Endothelial cell of umbilical vein (primary cell): ENCODE measurements at regions not wholly inside any gene's neighbourhood (a gene's known extent, or its start where the extent isn't known, plus 50 kb on each side); places are given as distances from the start of the nearest gene placed in this dataset.

Experiments
- BruUV-seq: library from RNA; stranded (reverse); fragments of 400-500 nt; replicated peaks from 2 replicates; lab custom pipeline; 2021; lab: Mats Ljungman, UMichigan
- CTCF ChIA-PET: fragments of 300-600, 350-600 bp; sonication (Branson Sonifier 250); formaldehyde crosslinking; loops from one replicate; lab custom pipeline; 2021; ENCODE audit warnings: antibody characterized with exemption, inconsistent platforms; lab: Charles Lee
- POLR2A ChIA-PET: fragments of 300-600, 350-600 bp; sonication (Branson Sonifier 250); formaldehyde crosslinking; loops from one replicate; lab custom pipeline; 2021; ENCODE audit warnings: antibody characterized with exemption, inconsistent platforms; lab: Charles Lee
- DNase-seq: peaks from one replicate; pipeline ENCODE4 v3.0.0-alpha.2; 2011; ENCODE audit warnings: low read depth, low spot score
- FAIRE-seq: peaks from 2 replicates; lab custom pipeline; 2011; peaks lifted over from hg19 to GRCh38; lab: Jason Lieb, UNC
- H2AFZ ChIP-seq: 2 replicates; pipeline ENCODE4 v1.6.0; 2012; ENCODE audit warnings: low read depth, low read length, control low read depth, inconsistent platforms
- H3K27ac ChIP-seq: 2 replicates; pipeline ENCODE4 v1.5.1; 2011; ENCODE audit warnings: low read depth, mild to moderate bottlenecking, control low read depth, low read length, moderate library complexity; ENCODE audit not compliant: insufficient read depth
- H3K27me3 ChIP-seq, 2 experiments: 2 replicates each; pipeline versions ENCODE4 v1.6.0 to v1.6.1; 2011; ENCODE audit warnings: low read length in 2 of 2, mixed read lengths in 1 of 2; ENCODE audit not compliant: control insufficient read depth in 2 of 2, insufficient read depth in 2 of 2
- H3K36me3 ChIP-seq, 2 experiments: 2 replicates in 1 of 2; 3 replicates in 1 of 2; pipeline ENCODE4 v1.5.1; 2011; ENCODE audit warnings: low read length in 2 of 2, mild to moderate bottlenecking in 1 of 2, moderate library complexity in 1 of 2; ENCODE audit not compliant: control insufficient read depth in 2 of 2, insufficient read depth in 2 of 2; ENCODE audit errors: extremely low read depth in 1 of 2
- H3K4me1 ChIP-seq: 3 replicates; pipeline ENCODE4 v1.5.1; 2011; ENCODE audit warnings: mild to moderate bottlenecking, low read length; ENCODE audit not compliant: control insufficient read depth, insufficient read depth; ENCODE audit errors: extremely low read depth
- H3K4me2 ChIP-seq: 2 replicates; pipeline ENCODE4 v1.6.1; 2011; ENCODE audit warnings: low read length, control low read depth, mixed read lengths; ENCODE audit not compliant: insufficient read depth
- H3K4me3 ChIP-seq, 3 experiments: fragments of 200-600 bp in 1 of 3; sonication (generic), shearing (Covaris generic) in 1 of 3; replicated peaks in 1 of 3; 2 replicates each; pipeline ENCODE4 v1.5.1; 2011 to 2016; ENCODE audit warnings: control low read depth in 3 of 3, low read length in 3 of 3, mild to moderate bottlenecking in 2 of 3, inconsistent platforms in 1 of 3, low read depth in 1 of 3, moderate library complexity in 1 of 3; ENCODE audit not compliant: insufficient read depth in 1 of 3
- H3K79me2 ChIP-seq: 2 replicates; pipeline ENCODE4 v1.6.0; 2012; ENCODE audit warnings: low read length, inconsistent platforms; ENCODE audit not compliant: control insufficient read depth, insufficient read depth
- H3K9ac ChIP-seq: replicated peaks from 2 replicates; pipeline ENCODE3; 2011; ENCODE audit warnings: low read length, control low read depth; ENCODE audit not compliant: insufficient read depth; ENCODE audit errors: extremely low read depth
- H3K9me1 ChIP-seq: replicated peaks from 3 replicates; pipeline ENCODE4 v1.6.0; 2011; ENCODE audit warnings: mild to moderate bottlenecking, low read length; ENCODE audit not compliant: control insufficient read depth, insufficient read depth; ENCODE audit errors: extremely low read depth
- H3K9me3 ChIP-seq: replicated peaks from 2 replicates; pipeline ENCODE4 v1.5.1; 2012; ENCODE audit warnings: low read length, inconsistent platforms; ENCODE audit not compliant: control insufficient read depth, insufficient read depth
- H4K20me1 ChIP-seq: replicated peaks from 2 replicates; pipeline ENCODE3; 2011; ENCODE audit warnings: mild to moderate bottlenecking, low read length; ENCODE audit not compliant: control insufficient read depth, insufficient read depth; ENCODE audit errors: extremely low read depth
- EZH2 ChIP-seq: IDR thresholded peaks from 2 replicates; pipeline ENCODE4 v1.6.1; 2012; ENCODE audit warnings: borderline replicate concordance, low read depth, mild to moderate bottlenecking, moderate library complexity, low read length, inconsistent platforms; ENCODE audit not compliant: severe bottlenecking
- FOS ChIP-seq: IDR thresholded peaks from 2 replicates; pipeline ENCODE4 v1.6.1; 2011; ENCODE audit warnings: mild to moderate bottlenecking, low read length, moderate library complexity, borderline replicate concordance; ENCODE audit not compliant: insufficient read depth
- GATA2 ChIP-seq: IDR thresholded peaks from 2 replicates; pipeline ENCODE4 v1.7.0; 2011; ENCODE audit warnings: low read depth, mild to moderate bottlenecking, moderate library complexity, mixed read lengths, low read length; ENCODE audit not compliant: insufficient read length, insufficient read depth
- JUN ChIP-seq: IDR thresholded peaks from 2 replicates; pipeline ENCODE4 v1.6.1; 2011; ENCODE audit warnings: borderline replicate concordance, low read depth; ENCODE audit not compliant: insufficient read length, insufficient read depth
- MAX ChIP-seq: IDR thresholded peaks from 2 replicates; pipeline ENCODE4 v1.6.1; 2011; ENCODE audit not compliant: insufficient read depth, insufficient read length
- MYC ChIP-seq: IDR thresholded peaks from one replicate; pipeline ENCODE4 v1.6.1; 2011; ENCODE audit warnings: mild to moderate bottlenecking, low read depth, low read length
- POLR2AphosphoS5 ChIP-seq: IDR thresholded peaks from 2 replicates; pipeline ENCODE4 v1.6.1; 2012; ENCODE audit warnings: low read depth, mild to moderate bottlenecking, control low read depth, low read length, moderate library complexity; ENCODE audit not compliant: insufficient read depth
- dilution Hi-C: fragments of 300-500 bp; cut with MboI; formaldehyde crosslinking; loops from one replicate; pipeline ENCODE4 v1.15.0; 2019; ENCODE audit warnings: low sequenced_read_pairs; ENCODE audit not compliant: extremely low pct_ligation_motif_present
- intact Hi-C: fragments of 100-400 bp; cut with micrococcal nuclease; formaldehyde crosslinking; loops from one replicate; pipeline ENCODE4 v1.10.0; 2022
- TF ChIP-seq, protein P1 (sequence below), 2 donors: IDR thresholded peaks; 1 replicate in 1 of 2; 2 replicates in 1 of 2; pipeline ENCODE4 v1.5.1; 2011; ENCODE audit warnings: low read length in 2 of 2, mild to moderate bottlenecking in 2 of 2, moderate library complexity in 2 of 2, control low read depth in 1 of 2, inconsistent platforms in 1 of 2, low read depth in 1 of 2; ENCODE audit not compliant: insufficient read depth in 1 of 2; ENCODE audit errors: extremely low read depth in 1 of 2

- Histone ChIP-seq H3K79me2 (no peaks in the 10 kb centered on the region), H3K4me3 (no peak overlapping the region), H3K9me1 (no peaks in the 10 kb centered on the region), H3K9me3 (no peaks in the 10 kb centered on the region), H3K4me2 (no peak overlapping the region), H3K27me3 (no peaks in the 10 kb centered on the region), H4K20me1 (no peaks in the 10 kb centered on the region), H3K27ac (no peak overlapping the region), H2AFZ (no peak overlapping the region), H3K36me3 (no peaks in the 10 kb centered on the region), H3K4me1 (no peaks in the 10 kb centered on the region), H3K9ac (no peak overlapping the region)
- dilution Hi-C loops, result no loop called here
- DNase-seq (no peak), FAIRE-seq (no peak)
- no TSS peak for BruUV-seq
- ChIA-PET POLR2A (no interaction called here), CTCF (no interaction called here)
- no peak for TF ChIP-seq FOS
- no peak for TF ChIP-seq POLR2AphosphoS5
- TF ChIP-seq JUN, result no peak
- TF ChIP-seq, protein P1, sequence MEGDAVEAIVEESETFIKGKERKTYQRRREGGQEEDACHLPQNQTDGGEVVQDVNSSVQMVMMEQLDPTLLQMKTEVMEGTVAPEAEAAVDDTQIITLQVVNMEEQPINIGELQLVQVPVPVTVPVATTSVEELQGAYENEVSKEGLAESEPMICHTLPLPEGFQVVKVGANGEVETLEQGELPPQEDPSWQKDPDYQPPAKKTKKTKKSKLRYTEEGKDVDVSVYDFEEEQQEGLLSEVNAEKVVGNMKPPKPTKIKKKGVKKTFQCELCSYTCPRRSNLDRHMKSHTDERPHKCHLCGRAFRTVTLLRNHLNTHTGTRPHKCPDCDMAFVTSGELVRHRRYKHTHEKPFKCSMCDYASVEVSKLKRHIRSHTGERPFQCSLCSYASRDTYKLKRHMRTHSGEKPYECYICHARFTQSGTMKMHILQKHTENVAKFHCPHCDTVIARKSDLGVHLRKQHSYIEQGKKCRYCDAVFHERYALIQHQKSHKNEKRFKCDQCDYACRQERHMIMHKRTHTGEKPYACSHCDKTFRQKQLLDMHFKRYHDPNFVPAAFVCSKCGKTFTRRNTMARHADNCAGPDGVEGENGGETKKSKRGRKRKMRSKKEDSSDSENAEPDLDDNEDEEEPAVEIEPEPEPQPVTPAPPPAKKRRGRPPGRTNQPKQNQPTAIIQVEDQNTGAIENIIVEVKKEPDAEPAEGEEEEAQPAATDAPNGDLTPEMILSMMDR (IDR thresholded peaks at IDR 0.05; ENCODE audit: extremely low read depth in 1 of 2, insufficient read depth in 1 of 2, low read depth in 1 of 2, low read length in 2 of 2), result no peak
- no peak for TF ChIP-seq MYC
- no peak for TF ChIP-seq EZH2
- no peak for TF ChIP-seq GATA2
- no peak for TF ChIP-seq MAX
- intact Hi-C loops, result no loop called here
Measured at GRCh38 chr1:56236688-56237087, 342.7 kb downstream of the PLPP3 start.
